RWPE2 (cell line): ENCODE measurements at regions not wholly inside any gene's neighbourhood (a gene's known extent, or its start where the extent isn't known, plus 50 kb on each side); places are given as distances from the start of the nearest gene placed in this dataset.
A peak's percentile ranks its signal among the peaks of the same experiment; 100 is the strongest.

Source experiments
- ATAC-seq: fragments of 200-7000 bp; cut with Tn5 transposase; 3 replicates; pipeline ENCODE4 v1.9.1; 2021; ENCODE audit warnings: low read depth
- DNase-seq: peaks from one replicate; pipeline ENCODE4 v3.0.0-alpha.2; 2020; ENCODE audit warnings: low spot score
- H3K27ac ChIP-seq: fragments of 450-650 bp; 2 replicates; pipeline ENCODE4 v1.5.1; 2017; ENCODE audit warnings: mild to moderate bottlenecking; ENCODE audit not compliant: poor library complexity, severe bottlenecking
- H3K27me3 ChIP-seq: fragments of 250-450 bp; sonication (Bioruptor Pico); 2 replicates; pipeline ENCODE4 v1.5.1; 2021; ENCODE audit warnings: mild to moderate bottlenecking, moderate library complexity; ENCODE audit not compliant: insufficient read depth, poor library complexity, severe bottlenecking
- H3K36me3 ChIP-seq: fragments of 250-450 bp; sonication (Bioruptor Pico); 2 replicates; pipeline ENCODE4 v1.5.1; 2020; ENCODE audit warnings: low read depth, mild to moderate bottlenecking, moderate library complexity
- H3K4me1 ChIP-seq: fragments of 250-450 bp; sonication (Bioruptor Pico); 2 replicates; pipeline ENCODE4 v1.5.1; 2021; ENCODE audit warnings: mild to moderate bottlenecking, moderate library complexity; ENCODE audit not compliant: insufficient read depth, poor library complexity, severe bottlenecking
- H3K4me3 ChIP-seq: fragments of 250-450 bp; sonication (Bioruptor Pico); 2 replicates; pipeline ENCODE4 v1.5.1; 2021; ENCODE audit warnings: mild to moderate bottlenecking, moderate library complexity; ENCODE audit not compliant: severe bottlenecking
- H3K9me3 ChIP-seq: fragments of 250-450 bp; sonication (Bioruptor Pico); 2 replicates; pipeline ENCODE4 v1.5.1; 2021; ENCODE audit warnings: mild to moderate bottlenecking, moderate library complexity; ENCODE audit not compliant: severe bottlenecking
- CTCF ChIP-seq: fragments of 450-650 bp; IDR thresholded peaks from one replicate; pipeline ENCODE4 v1.5.1; 2017; ENCODE audit warnings: mild to moderate bottlenecking, moderate library complexity; ENCODE audit not compliant: poor library complexity, severe bottlenecking

DNA sequence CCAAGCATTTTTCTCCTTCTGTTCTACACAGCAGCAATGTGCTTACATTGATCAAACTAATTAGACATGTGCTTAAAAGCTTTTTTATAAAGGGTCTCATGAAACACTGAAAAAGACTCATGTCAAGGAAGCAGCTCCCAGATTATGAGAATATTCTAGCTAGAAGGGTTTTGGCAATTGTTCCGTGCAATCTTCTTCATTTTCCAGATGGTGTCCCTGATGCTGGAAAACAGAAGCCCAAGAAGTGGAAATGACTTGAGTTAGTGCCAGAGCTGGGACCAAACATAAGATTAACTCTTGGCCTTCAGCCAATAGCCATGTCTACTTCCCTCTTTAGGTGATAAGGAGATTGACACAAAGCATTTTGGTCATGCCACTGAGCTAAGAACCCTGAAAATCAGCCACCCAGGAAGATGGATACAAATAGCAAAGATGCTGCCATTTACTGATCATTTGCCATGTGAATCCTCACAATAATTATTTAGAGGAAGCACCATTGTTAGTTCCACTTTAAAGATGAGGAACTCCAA, 110.8 kb downstream of the MATN1 start:
- no peak for ATAC-seq
- Histone ChIP-seq H3K9me3 (no peaks in the 10 kb centered on the region), H3K36me3 (no peaks in the 10 kb centered on the region), H3K27ac (peak overlapping the region; percentile 79), H3K4me3 (no peak overlapping the region), H3K27me3 (no peaks in the 10 kb centered on the region), H3K4me1 (peaks cover 17% of the 10 kb centered on the region)
- no peak for DNase-seq
- TF ChIP-seq CTCF: no peak

- H3K9me3 ChIP-seq: no peaks in the 10 kb centered on the region
- peak overlapping the region; percentile 79 for H3K27ac ChIP-seq
- no peak for TF ChIP-seq CTCF
- H3K36me3 ChIP-seq: no peaks in the 10 kb centered on the region
- no peak overlapping the region for H3K4me3 ChIP-seq
- ATAC-seq (no peak), DNase-seq (no peak)
- peaks cover 15% of the 10 kb centered on the region for H3K4me1 ChIP-seq
- no peaks in the 10 kb centered on the region for H3K27me3 ChIP-seq
Observed at GRCh38 chr1:30611741-30612309, 111.6 kb downstream of the MATN1 start.

- no peaks in the 10 kb centered on the region for H3K27me3 ChIP-seq
- H3K9me3 ChIP-seq: no peaks in the 10 kb centered on the region
- ATAC-seq (no peak), DNase-seq (no peak)
- H3K4me3 ChIP-seq: no peak overlapping the region
- no peak overlapping the region for H3K27ac ChIP-seq
- no peaks in the 10 kb centered on the region for H3K36me3 ChIP-seq
- no peak for TF ChIP-seq CTCF
- H3K4me1 ChIP-seq: peaks cover 15% of the 10 kb centered on the region
Observed at GRCh38 chr1:30610917-30611316, 112.5 kb downstream of the MATN1 start.

GRCh38 chr1:30609999-30610345, 113.4 kb downstream of the MATN1 start:
- H3K27ac ChIP-seq: no peak overlapping the region
- peaks cover 11% of the 10 kb centered on the region for H3K4me1 ChIP-seq
- no peaks in the 10 kb centered on the region for H3K27me3 ChIP-seq
- ATAC-seq (no peak), DNase-seq (no peak)
- no peaks in the 10 kb centered on the region for H3K9me3 ChIP-seq
- no peaks in the 10 kb centered on the region for H3K36me3 ChIP-seq
- H3K4me3 ChIP-seq: no peak overlapping the region
- no peak for TF ChIP-seq CTCF

- Histone ChIP-seq H3K27ac (no peak overlapping the region), H3K36me3 (no peaks in the 10 kb centered on the region), H3K9me3 (no peaks in the 10 kb centered on the region), H3K4me3 (no peak overlapping the region), H3K27me3 (no peaks in the 10 kb centered on the region), H3K4me1 (peaks cover 11% of the 10 kb centered on the region)
- no peak for DNase-seq
- no peak for ATAC-seq
- TF ChIP-seq CTCF: no peak
Observed at GRCh38 chr1:30609336-30609998, 113.9 kb downstream of the MATN1 start.
